Smooth muscle cell (in vitro differentiated cells): ENCODE measurements at regions not wholly inside any gene's neighbourhood (a gene's known extent, or its start where the extent isn't known, plus 50 kb on each side); places are given as distances from the start of the nearest gene placed in this dataset.

Source experiments
- DNase-seq: peaks from one replicate; lab custom pipeline; 2025; ENCODE audit not compliant: unreplicated experiment; lab: John Stamatoyannopoulos, UW
- H2AFZ ChIP-seq: fragments of 200-600 bp; sonication (generic); 2 replicates; pipeline ENCODE4 v1.6.0; 2016; ENCODE audit warnings: antibody characterized with exemption, low read depth, mild to moderate bottlenecking
- H3F3A ChIP-seq: fragments of 200-600 bp; sonication (generic); 2 replicates; pipeline ENCODE4 v1.6.0; 2017; ENCODE audit warnings: antibody characterized with exemption, low read depth
- H3K27ac ChIP-seq: fragments of 200-600 bp; sonication (generic); 2 replicates; pipeline ENCODE4 v1.5.1; 2016; ENCODE audit warnings: low read depth, mild to moderate bottlenecking
- H3K27me3 ChIP-seq: fragments of 200-600 bp; sonication (generic); 2 replicates; pipeline ENCODE4 v1.6.1; 2016; ENCODE audit warnings: low read depth, mild to moderate bottlenecking
- H3K36me3 ChIP-seq: fragments of 200-600 bp; sonication (generic); 2 replicates; pipeline ENCODE4 v1.5.1; 2016; ENCODE audit warnings: low read depth
- H3K4me1 ChIP-seq: fragments of 200-600 bp; sonication (generic); 2 replicates; pipeline ENCODE4 v1.5.1; 2016; ENCODE audit warnings: low read depth
- H3K4me2 ChIP-seq: fragments of 200-600 bp; sonication (generic); 2 replicates; pipeline ENCODE4 v1.6.0; 2016; ENCODE audit warnings: mild to moderate bottlenecking
- H3K4me3 ChIP-seq: fragments of 200-600 bp; sonication (generic); 2 replicates; pipeline ENCODE4 v1.5.1; 2016; ENCODE audit warnings: mild to moderate bottlenecking
- H3K79me2 ChIP-seq: fragments of 200-600 bp; sonication (generic); 2 replicates; pipeline ENCODE4 v1.6.0; 2016; ENCODE audit warnings: low read depth, mild to moderate bottlenecking
- H3K9ac ChIP-seq: fragments of 200-600 bp; sonication (generic); 2 replicates; pipeline ENCODE4 v1.6.0; 2016; ENCODE audit warnings: low read depth
- H3K9me3 ChIP-seq: fragments of 200-600 bp; sonication (generic); replicated peaks from 2 replicates; pipeline ENCODE4 v1.5.1; 2016; ENCODE audit warnings: low read depth
- H4K20me1 ChIP-seq: fragments of 200-600 bp; sonication (generic); 2 replicates; pipeline ENCODE4 v1.6.0; 2016; ENCODE audit warnings: low read depth
- WGBS: methylation state at CpG from one replicate; pipeline ENCODE4 v1.1.7; 2016; ENCODE audit warnings: low lambda C conversion rate; 5-methylcytosine and 5-hydroxymethylcytosine counted together
- TF ChIP-seq, protein P1 (sequence below): fragments of 200-600 bp; sonication (generic); IDR thresholded peaks from 2 replicates; pipeline ENCODE4 v1.5.1; 2017; ENCODE audit warnings: borderline replicate concordance, mild to moderate bottlenecking, antibody characterized with exemption; ENCODE audit not compliant: insufficient read depth, poor library complexity, severe bottlenecking

GRCh38 chr18:22847392-22847791 lies 85.7 kb upstream of the RBBP8 start:
- Histone ChIP-seq H3K4me3 (no peak overlapping the region), H3K4me2 (peak overlapping the region; percentile 16), H3K27ac (no peak overlapping the region), H3K4me1 (no peaks in the 10 kb centered on the region), H3K36me3 (no peaks in the 10 kb centered on the region), H2AFZ (no peak overlapping the region), H3F3A (no peaks in the 10 kb centered on the region), H3K27me3 (no peaks in the 10 kb centered on the region), H3K9ac (no peak overlapping the region), H4K20me1 (no peaks in the 10 kb centered on the region), H3K9me3 (no peaks in the 10 kb centered on the region), H3K79me2 (no peaks in the 10 kb centered on the region)
- TF ChIP-seq, protein P1, sequence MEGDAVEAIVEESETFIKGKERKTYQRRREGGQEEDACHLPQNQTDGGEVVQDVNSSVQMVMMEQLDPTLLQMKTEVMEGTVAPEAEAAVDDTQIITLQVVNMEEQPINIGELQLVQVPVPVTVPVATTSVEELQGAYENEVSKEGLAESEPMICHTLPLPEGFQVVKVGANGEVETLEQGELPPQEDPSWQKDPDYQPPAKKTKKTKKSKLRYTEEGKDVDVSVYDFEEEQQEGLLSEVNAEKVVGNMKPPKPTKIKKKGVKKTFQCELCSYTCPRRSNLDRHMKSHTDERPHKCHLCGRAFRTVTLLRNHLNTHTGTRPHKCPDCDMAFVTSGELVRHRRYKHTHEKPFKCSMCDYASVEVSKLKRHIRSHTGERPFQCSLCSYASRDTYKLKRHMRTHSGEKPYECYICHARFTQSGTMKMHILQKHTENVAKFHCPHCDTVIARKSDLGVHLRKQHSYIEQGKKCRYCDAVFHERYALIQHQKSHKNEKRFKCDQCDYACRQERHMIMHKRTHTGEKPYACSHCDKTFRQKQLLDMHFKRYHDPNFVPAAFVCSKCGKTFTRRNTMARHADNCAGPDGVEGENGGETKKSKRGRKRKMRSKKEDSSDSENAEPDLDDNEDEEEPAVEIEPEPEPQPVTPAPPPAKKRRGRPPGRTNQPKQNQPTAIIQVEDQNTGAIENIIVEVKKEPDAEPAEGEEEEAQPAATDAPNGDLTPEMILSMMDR: no peak
- DNase-seq: no peak

GRCh38 chr18:22847867-22848451 lies 85.2 kb upstream of the RBBP8 start:
- Histone ChIP-seq H3K4me1 (no peaks in the 10 kb centered on the region), H3K4me2 (no peak overlapping the region), H3K9ac (no peak overlapping the region), H3F3A (no peaks in the 10 kb centered on the region), H3K79me2 (no peaks in the 10 kb centered on the region), H2AFZ (no peak overlapping the region), H3K27me3 (no peaks in the 10 kb centered on the region), H3K36me3 (no peaks in the 10 kb centered on the region), H3K9me3 (no peaks in the 10 kb centered on the region), H3K27ac (no peak overlapping the region), H3K4me3 (no peak overlapping the region), H4K20me1 (no peaks in the 10 kb centered on the region)
- TF ChIP-seq, protein P1: no peak
- WGBS: 0% methylated on average over 1 of the region's 1 CpG
- no peak for DNase-seq

DNA sequence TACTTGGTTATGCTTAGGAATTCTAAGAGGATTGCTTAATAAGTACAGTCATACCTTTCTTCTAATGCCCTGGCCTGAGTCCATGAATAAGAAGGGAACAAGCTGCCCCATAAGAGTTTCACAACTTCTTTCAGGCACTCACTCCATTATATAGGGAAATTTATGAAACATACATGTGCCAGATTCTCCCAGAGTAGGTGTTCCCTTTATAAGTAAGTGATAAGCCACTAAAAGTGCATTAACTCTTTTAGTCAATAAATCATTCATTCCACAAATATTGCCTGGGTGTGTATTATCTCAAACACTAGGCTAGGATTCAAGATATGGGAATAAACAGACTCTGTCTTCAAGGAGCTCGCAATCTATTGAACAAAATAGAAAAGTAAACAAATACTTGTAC lies 84.5 kb upstream of the RBBP8 start:
- Histone ChIP-seq H3F3A (no peaks in the 10 kb centered on the region), H3K9me3 (no peaks in the 10 kb centered on the region), H3K4me2 (no peak overlapping the region), H3K27me3 (no peaks in the 10 kb centered on the region), H3K9ac (no peak overlapping the region), H2AFZ (no peak overlapping the region), H3K79me2 (no peaks in the 10 kb centered on the region), H3K27ac (no peak overlapping the region), H4K20me1 (no peaks in the 10 kb centered on the region), H3K36me3 (no peaks in the 10 kb centered on the region), H3K4me1 (no peaks in the 10 kb centered on the region), H3K4me3 (no peak overlapping the region)
- no peak for DNase-seq
- TF ChIP-seq, protein P1: no peak
- 96% methylated on average over 1 of the region's 1 CpG for WGBS

- Histone ChIP-seq H2AFZ (no peak overlapping the region), H3K27ac (no peak overlapping the region), H3K4me1 (no peaks in the 10 kb centered on the region), H3K4me3 (no peak overlapping the region), H3K9me3 (no peaks in the 10 kb centered on the region), H3K4me2 (no peak overlapping the region), H3F3A (no peaks in the 10 kb centered on the region), H3K27me3 (peaks cover 6% of the 10 kb centered on the region), H3K9ac (no peak overlapping the region), H3K36me3 (no peaks in the 10 kb centered on the region), H3K79me2 (no peaks in the 10 kb centered on the region), H4K20me1 (no peaks in the 10 kb centered on the region)
- WGBS: 55% methylated on average over 2 of the region's 2 CpGs
- DNase-seq: no peak
- TF ChIP-seq, protein P1: no peak
Measured at GRCh38 chr18:22856870-22857269, 76.3 kb upstream of the RBBP8 start.
